ENCODE measurements at regions not wholly inside any gene's neighbourhood (a gene's known extent, or its start where the extent isn't known, plus 50 kb on each side); places are given as distances from the start of the nearest gene placed in this dataset.

- no peaks in the 10 kb centered on the region for H3K27me3 ChIP-seq
- DNase-seq: no peak
- no peak overlapping the region for H3K4me3 ChIP-seq
- no peaks in the 10 kb centered on the region for H3K9me3 ChIP-seq
- H3K4me1 ChIP-seq: no peaks in the 10 kb centered on the region
- 55 to 61% methylated on average over 2 to 3 of the region's 3 CpGs for WGBS, 2 donors (ENCODE audit: low coverage in 1 of 2)
- in situ Hi-C loops (cut with MboI; ENCODE audit: low pct_ligation_motif_present in 1 of 4, low pct_unique_long_range_greater_than_20kb in 1 of 4, low sequenced_read_pairs in 3 of 4): no loop called here
- TF ChIP-seq POLR2A (IDR thresholded peaks at IDR 0.05): no peak
- no peak for TF ChIP-seq POLR2AphosphoS5 (IDR thresholded peaks at IDR 0.05)
- TF ChIP-seq EP300 (IDR thresholded peaks at IDR 0.05; ENCODE audit: low read depth): no peak
- H3K27ac ChIP-seq: no peak overlapping the region
- intact Hi-C loops (cut with DNase I; ENCODE audit: low total_unique reads): no loop called here
- no peaks in the 10 kb centered on the region for H3K36me3 ChIP-seq
Measured at GRCh38 chr6:159483259-159483658, 209.8 kb downstream of the SOD2 start.

DNA sequence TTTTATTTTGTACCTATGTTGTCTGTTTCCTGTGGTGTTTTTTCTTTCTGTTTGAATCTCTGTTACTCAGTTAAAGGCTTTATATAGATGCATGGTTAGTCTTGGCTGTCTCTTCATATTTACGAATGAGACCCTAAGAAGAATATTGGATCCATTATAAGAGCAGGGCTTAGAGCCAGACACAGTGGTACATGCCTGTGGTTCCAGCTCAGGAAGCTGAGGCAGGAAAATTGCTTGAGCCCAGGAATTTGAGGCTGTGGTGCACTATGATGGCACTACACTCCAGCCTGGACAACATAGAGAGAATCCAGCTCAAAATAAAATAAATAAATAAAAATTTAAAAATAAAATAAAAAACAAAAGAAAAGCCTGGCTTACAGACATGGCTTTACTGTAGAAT, 211.1 kb downstream of the SOD2 start:
- H3K4me3 ChIP-seq: no peak overlapping the region
- H3K36me3 ChIP-seq: no peaks in the 10 kb centered on the region
- no peak overlapping the region for H3K27ac ChIP-seq
- no peak for TF ChIP-seq POLR2A (IDR thresholded peaks at IDR 0.05)
- no peak for TF ChIP-seq POLR2AphosphoS5 (IDR thresholded peaks at IDR 0.05)
- WGBS, 2 donors (ENCODE audit: low coverage in 1 of 2): 96% methylated on average over 1 of the region's 1 CpG; no CpG with 5 or more reads in 1 of the 2 donors
- no peaks in the 10 kb centered on the region for H3K27me3 ChIP-seq
- in situ Hi-C loops (cut with MboI; ENCODE audit: low pct_ligation_motif_present in 1 of 4, low pct_unique_long_range_greater_than_20kb in 1 of 4, low sequenced_read_pairs in 3 of 4): no loop called here
- H3K4me1 ChIP-seq: no peaks in the 10 kb centered on the region
- intact Hi-C loops (cut with DNase I; ENCODE audit: low total_unique reads): no loop called here
- no peaks in the 10 kb centered on the region for H3K9me3 ChIP-seq
- DNase-seq: no peak

- H3K27ac ChIP-seq: no peak overlapping the region
- no peaks in the 10 kb centered on the region for H3K9me3 ChIP-seq
- intact Hi-C loops (cut with DNase I; ENCODE audit: low total_unique reads) (no loop called here), in situ Hi-C loops (cut with MboI; ENCODE audit: low pct_ligation_motif_present in 1 of 4, low pct_unique_long_range_greater_than_20kb in 1 of 4, low sequenced_read_pairs in 3 of 4) (no loop called here)
- no peaks in the 10 kb centered on the region for H3K4me1 ChIP-seq
- DNase-seq: no peak
- no peaks in the 10 kb centered on the region for H3K27me3 ChIP-seq
- H3K36me3 ChIP-seq: no peaks in the 10 kb centered on the region
- TF ChIP-seq POLR2A (IDR thresholded peaks at IDR 0.05) (no peak), POLR2AphosphoS5 (IDR thresholded peaks at IDR 0.05) (no peak), EP300 (IDR thresholded peaks at IDR 0.05; ENCODE audit: low read depth) (no peak)
- TF ChIP-seq, protein P1, sequence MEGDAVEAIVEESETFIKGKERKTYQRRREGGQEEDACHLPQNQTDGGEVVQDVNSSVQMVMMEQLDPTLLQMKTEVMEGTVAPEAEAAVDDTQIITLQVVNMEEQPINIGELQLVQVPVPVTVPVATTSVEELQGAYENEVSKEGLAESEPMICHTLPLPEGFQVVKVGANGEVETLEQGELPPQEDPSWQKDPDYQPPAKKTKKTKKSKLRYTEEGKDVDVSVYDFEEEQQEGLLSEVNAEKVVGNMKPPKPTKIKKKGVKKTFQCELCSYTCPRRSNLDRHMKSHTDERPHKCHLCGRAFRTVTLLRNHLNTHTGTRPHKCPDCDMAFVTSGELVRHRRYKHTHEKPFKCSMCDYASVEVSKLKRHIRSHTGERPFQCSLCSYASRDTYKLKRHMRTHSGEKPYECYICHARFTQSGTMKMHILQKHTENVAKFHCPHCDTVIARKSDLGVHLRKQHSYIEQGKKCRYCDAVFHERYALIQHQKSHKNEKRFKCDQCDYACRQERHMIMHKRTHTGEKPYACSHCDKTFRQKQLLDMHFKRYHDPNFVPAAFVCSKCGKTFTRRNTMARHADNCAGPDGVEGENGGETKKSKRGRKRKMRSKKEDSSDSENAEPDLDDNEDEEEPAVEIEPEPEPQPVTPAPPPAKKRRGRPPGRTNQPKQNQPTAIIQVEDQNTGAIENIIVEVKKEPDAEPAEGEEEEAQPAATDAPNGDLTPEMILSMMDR (IDR thresholded peaks at IDR 0.05): no peak
- WGBS, 2 donors (ENCODE audit: low coverage in 1 of 2): 87 to 89% methylated on average over 7 to 8 of the region's 8 CpGs
- H3K4me3 ChIP-seq: no peak overlapping the region
Measured at GRCh38 chr6:159480471-159480870, 212.6 kb downstream of the SOD2 start.

- TF ChIP-seq, protein P1 (IDR thresholded peaks at IDR 0.05): no peak
- TF ChIP-seq EP300 (IDR thresholded peaks at IDR 0.05; ENCODE audit: low read depth) (no peak), POLR2A (IDR thresholded peaks at IDR 0.05) (no peak), POLR2AphosphoS5 (IDR thresholded peaks at IDR 0.05) (no peak)
- H3K27ac ChIP-seq: no peak overlapping the region
- in situ Hi-C loops (cut with MboI; ENCODE audit: low pct_ligation_motif_present in 1 of 4, low pct_unique_long_range_greater_than_20kb in 1 of 4, low sequenced_read_pairs in 3 of 4): no loop called here
- intact Hi-C loops (cut with DNase I; ENCODE audit: low total_unique reads): no loop called here
- H3K36me3 ChIP-seq: no peaks in the 10 kb centered on the region
- DNase-seq: no peak
- no peaks in the 10 kb centered on the region for H3K9me3 ChIP-seq
- no peaks in the 10 kb centered on the region for H3K27me3 ChIP-seq
- no peak overlapping the region for H3K4me3 ChIP-seq
- H3K4me1 ChIP-seq: no peaks in the 10 kb centered on the region
Measured at GRCh38 chr6:159479146-159479545, 213.9 kb downstream of the SOD2 start.

DNA sequence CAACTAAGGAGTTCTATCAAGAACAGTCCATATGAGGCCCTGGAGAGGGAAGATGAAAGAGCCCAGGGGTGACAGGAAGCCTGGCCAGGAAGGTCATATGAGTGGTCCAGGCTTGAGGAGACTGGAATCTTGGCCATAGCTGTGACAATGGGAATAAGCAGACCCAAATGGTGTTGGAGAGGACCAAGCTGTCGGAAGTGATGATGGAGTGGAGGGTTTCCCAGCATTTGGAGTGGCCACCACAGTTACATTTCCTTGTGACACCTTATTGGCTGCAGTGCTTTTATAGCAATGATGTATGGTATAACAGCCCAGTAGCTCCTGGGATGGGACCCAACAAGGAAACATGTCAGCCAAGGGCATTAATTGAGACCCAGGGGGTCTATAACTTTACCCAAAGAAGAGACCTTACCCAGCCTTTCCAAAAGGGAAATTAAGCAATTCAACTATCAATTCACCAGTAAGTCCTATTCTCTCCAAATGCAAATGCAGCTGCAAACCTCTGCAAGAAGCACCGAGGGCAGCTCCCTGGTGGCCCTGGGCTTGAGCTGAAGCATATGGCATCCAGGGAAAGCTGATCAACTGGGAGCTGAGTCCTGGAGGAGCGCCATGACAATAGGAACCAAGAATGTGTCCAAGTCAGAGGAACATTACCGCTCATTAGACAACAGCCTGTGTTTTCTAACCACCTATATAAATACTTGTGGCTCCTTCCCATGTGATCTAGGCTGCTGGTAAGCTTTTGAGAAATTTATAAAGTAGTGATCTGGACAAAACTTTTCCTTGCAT, 219.4 kb downstream of the SOD2 start:
- in situ Hi-C loops (cut with MboI; ENCODE audit: low pct_ligation_motif_present in 1 of 4, low pct_unique_long_range_greater_than_20kb in 1 of 4, low sequenced_read_pairs in 3 of 4) (no loop called here), intact Hi-C loops (cut with DNase I; ENCODE audit: low total_unique reads) (no loop called here)
- peak in 1 of 3 donors; percentile 9 for TF ChIP-seq POLR2AphosphoS5 (IDR thresholded peaks at IDR 0.05)
- TF ChIP-seq POLR2A (IDR thresholded peaks at IDR 0.05): no peak
- Histone ChIP-seq H3K27ac (no peak overlapping the region), H3K27me3 (no peaks in the 10 kb centered on the region), H3K4me3 (no peak overlapping the region), H3K4me1 (no peaks in the 10 kb centered on the region), H3K36me3 (no peaks in the 10 kb centered on the region), H3K9me3 (no peaks in the 10 kb centered on the region)
- WGBS, 2 donors (ENCODE audit: low coverage in 1 of 2): 68% methylated on average over 4 of the region's 4 CpGs; no CpG with 5 or more reads in 1 of the 2 donors
- DNase-seq: peak; percentile 22

Data from transverse colon (tissue), 4 donors.